ENCODE measurements at regions not wholly inside any gene's neighbourhood (a gene's known extent, or its start where the extent isn't known, plus 50 kb on each side); places are given as distances from the start of the nearest gene placed in this dataset.

GRCh38 chr13:48146636-48147035, 51.7 kb upstream of the MED4 start:
- no peak for TF ChIP-seq CTCF (IDR thresholded peaks at IDR 0.05; ENCODE audit: low read depth, low read length, missing input control)
- no peaks in the 10 kb centered on the region for H3K4me1 ChIP-seq (ENCODE audit: control insufficient read depth in 4 of 4, insufficient read depth in 4 of 4, low read length in 3 of 4)
- H3K9ac ChIP-seq (ENCODE audit: low read depth in 1 of 2, low read length in 2 of 2) = no peak overlapping the region
- H3K27ac ChIP-seq (ENCODE audit: low read depth in 1 of 2, low read length in 2 of 2) = no peak overlapping the region
- no peak for DNase-seq (ENCODE audit: low spot score)
- 96% methylated on average over 2 of the region's 2 CpGs for WGBS
- no peak overlapping the region for H3K4me3 ChIP-seq (ENCODE audit: low read depth in 1 of 3, low read length in 3 of 3)
- H3K9me3 ChIP-seq (ENCODE audit: control insufficient read depth in 4 of 4, low read length in 3 of 4) = no peaks in the 10 kb centered on the region
- no peaks in the 10 kb centered on the region for H3K27me3 ChIP-seq (ENCODE audit: control insufficient read depth in 4 of 4, insufficient read depth in 4 of 4, low read length in 3 of 4)
- H3K36me3 ChIP-seq (ENCODE audit: control insufficient read depth in 4 of 4, insufficient read depth in 3 of 4, low read depth in 1 of 4, low read length in 3 of 4) = no peaks in the 10 kb centered on the region

GRCh38 chr13:48146122-48146521, 51.2 kb upstream of the MED4 start:
- DNase-seq (ENCODE audit: low spot score) = no peak
- Histone ChIP-seq H3K4me1 (ENCODE audit: control insufficient read depth in 4 of 4, insufficient read depth in 4 of 4, low read length in 3 of 4) (no peaks in the 10 kb centered on the region), H3K36me3 (ENCODE audit: control insufficient read depth in 4 of 4, insufficient read depth in 3 of 4, low read depth in 1 of 4, low read length in 3 of 4) (no peaks in the 10 kb centered on the region), H3K9me3 (ENCODE audit: control insufficient read depth in 4 of 4, low read length in 3 of 4) (no peaks in the 10 kb centered on the region), H3K27ac (ENCODE audit: low read depth in 1 of 2, low read length in 2 of 2) (no peak overlapping the region), H3K4me3 (ENCODE audit: low read depth in 1 of 3, low read length in 3 of 3) (no peak overlapping the region), H3K27me3 (ENCODE audit: control insufficient read depth in 4 of 4, insufficient read depth in 4 of 4, low read length in 3 of 4) (no peaks in the 10 kb centered on the region), H3K9ac (ENCODE audit: low read depth in 1 of 2, low read length in 2 of 2) (no peak overlapping the region)
- TF ChIP-seq NR2F2 (IDR thresholded peaks at IDR 0.05) = no peak
- no peak for TF ChIP-seq HNF4A (conservative IDR thresholded peaks at IDR 0.05)
- WGBS = 94% methylated on average over 1 of the region's 1 CpG
